Gastroesophageal sphincter (tissue), 3 donors: ENCODE measurements at regions not wholly inside any gene's neighbourhood (a gene's known extent, or its start where the extent isn't known, plus 50 kb on each side); places are given as distances from the start of the nearest gene placed in this dataset.

Source experiments
- POLR2AphosphoS5 ChIP-seq: sonication (generic); formaldehyde crosslinking; IDR thresholded peaks from one replicate; pipeline ENCODE4 v1.6.1; 2017; ENCODE audit warnings: antibody characterized with exemption
- TF ChIP-seq, protein P1 (sequence below), 4 experiments: fragments of 200-600 bp in 2 of 4; fragments of 450-650 bp in 2 of 4; sonication (generic) in 1 of 4; IDR thresholded peaks; one replicate each; pipeline ENCODE4 v1.5.1; 2017 to 2019; ENCODE audit warnings: antibody characterized with exemption in 4 of 4, mild to moderate bottlenecking in 2 of 4, moderate library complexity in 2 of 4

GRCh38 chr18:65372904-65373303 is 377.9 kb upstream of the CDH7 start:
- no peak for TF ChIP-seq POLR2AphosphoS5
- TF ChIP-seq, protein P1, sequence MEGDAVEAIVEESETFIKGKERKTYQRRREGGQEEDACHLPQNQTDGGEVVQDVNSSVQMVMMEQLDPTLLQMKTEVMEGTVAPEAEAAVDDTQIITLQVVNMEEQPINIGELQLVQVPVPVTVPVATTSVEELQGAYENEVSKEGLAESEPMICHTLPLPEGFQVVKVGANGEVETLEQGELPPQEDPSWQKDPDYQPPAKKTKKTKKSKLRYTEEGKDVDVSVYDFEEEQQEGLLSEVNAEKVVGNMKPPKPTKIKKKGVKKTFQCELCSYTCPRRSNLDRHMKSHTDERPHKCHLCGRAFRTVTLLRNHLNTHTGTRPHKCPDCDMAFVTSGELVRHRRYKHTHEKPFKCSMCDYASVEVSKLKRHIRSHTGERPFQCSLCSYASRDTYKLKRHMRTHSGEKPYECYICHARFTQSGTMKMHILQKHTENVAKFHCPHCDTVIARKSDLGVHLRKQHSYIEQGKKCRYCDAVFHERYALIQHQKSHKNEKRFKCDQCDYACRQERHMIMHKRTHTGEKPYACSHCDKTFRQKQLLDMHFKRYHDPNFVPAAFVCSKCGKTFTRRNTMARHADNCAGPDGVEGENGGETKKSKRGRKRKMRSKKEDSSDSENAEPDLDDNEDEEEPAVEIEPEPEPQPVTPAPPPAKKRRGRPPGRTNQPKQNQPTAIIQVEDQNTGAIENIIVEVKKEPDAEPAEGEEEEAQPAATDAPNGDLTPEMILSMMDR (IDR thresholded peaks at IDR 0.05): no peak
